ENCODE measurements at regions not wholly inside any gene's neighbourhood (a gene's known extent, or its start where the extent isn't known, plus 50 kb on each side); places are given as distances from the start of the nearest gene placed in this dataset.
"Not testable (repeated sequence)": the region's sequence is repeated elsewhere in the genome, so short reads cannot be mapped to it uniquely, and the experiment has no call there.

GRCh38 chr6:26951211-26951610, 291.7 kb upstream of the ZNF322 start:
- not testable (repeated sequence) for ATAC-seq

DNA sequence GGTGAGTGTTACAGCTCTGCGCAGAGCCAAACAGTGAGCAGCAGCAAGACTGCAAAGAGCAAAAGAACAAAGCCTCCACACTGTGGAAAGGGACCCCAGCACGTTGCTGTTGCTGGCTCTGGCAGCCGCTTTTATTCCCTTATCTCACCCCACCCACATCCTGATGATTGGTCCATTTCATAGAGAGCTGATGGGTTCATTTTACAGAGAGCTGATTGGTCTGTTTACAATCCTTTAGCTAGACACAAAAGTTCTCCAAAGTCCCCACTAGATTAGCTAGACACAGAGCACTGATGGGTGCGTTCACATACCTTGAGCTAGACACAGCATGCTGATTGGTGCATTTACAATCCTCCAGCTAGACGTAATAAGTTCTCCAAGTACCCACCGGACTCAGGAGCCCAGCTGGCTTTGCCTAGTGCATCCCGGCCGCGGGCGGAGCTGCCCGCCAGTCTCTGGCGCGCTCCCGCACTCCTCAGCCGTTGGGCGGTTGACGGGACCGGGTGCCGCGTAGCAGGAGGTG, 291.4 kb upstream of the PRSS16 start:
- not testable (repeated sequence) for ATAC-seq; DNase-seq (ENCODE audit: low spot score)

More at GRCh38 chr6:26951211-26951610, 291.7 kb upstream of the ZNF322 start:
- not testable (repeated sequence) for DNase-seq (ENCODE audit: low spot score)

DNA sequence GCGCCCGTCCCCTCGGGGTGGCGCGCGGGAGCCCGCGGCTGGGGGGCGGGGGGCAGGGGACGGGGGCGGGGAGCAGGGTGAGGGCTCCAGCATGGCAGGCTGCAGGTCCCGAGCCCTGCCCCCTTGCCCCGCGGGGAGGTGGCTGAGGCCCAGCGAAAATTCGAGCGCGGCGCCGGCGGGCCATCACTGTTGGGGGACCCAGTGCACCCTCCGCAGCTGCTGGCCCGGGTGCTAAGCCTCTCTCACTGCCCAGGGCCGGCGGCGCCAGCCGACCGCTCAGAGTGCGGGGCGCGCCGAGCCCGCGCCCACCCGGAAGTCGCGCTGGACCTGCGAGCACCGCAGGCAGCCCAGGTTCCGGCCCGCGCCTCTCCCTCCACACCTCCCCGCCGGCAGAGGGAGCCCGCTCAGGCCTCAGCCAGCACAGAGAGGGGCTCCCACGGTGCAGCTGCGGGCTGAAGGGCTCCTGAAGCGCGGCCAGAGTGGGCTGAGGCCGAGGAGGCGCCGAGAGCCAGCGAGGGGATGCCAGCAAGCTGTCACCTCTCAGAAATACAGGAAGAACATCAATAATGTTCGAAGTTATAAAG, 290.8 kb upstream of the PRSS16 start:
- peak; percentile 85 for ATAC-seq
- DNase-seq (ENCODE audit: low spot score), result peak; percentile 88

DNA sequence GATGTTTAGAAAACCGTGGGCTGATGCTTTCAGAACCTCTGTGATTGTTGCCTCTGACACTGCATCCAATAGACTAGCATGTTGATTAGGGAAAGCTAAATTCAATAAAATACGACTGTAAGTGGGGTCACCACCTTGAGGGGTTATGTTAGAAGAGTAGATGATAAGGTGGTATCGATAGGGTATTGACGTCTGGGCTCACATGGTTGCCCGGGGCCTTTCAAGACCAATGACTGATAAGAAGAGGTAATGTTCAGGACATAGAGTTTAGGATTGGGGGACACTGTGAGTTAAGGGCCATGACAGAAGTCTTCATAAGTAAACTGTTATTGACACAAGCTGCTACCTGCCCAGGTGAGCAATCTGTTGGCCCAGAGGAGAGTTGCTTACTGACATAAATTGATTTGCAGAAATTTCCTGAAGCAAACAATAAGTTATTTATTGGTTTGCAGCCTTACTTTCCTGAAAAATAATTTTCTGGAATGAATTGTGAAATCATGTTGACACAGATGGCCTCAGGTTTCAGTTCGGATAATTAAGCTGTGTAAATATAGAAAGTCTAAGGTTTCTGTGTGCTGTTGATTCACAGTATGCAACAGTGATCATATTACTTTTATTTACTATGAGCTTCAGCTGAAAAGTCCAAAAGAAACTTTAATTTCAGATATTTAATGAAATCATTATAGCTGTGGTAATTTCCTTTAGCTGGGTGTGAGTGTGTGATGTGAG, 289.9 kb upstream of the PRSS16 start:
- DNase-seq (ENCODE audit: low spot score), result peak; percentile 58

DNA sequence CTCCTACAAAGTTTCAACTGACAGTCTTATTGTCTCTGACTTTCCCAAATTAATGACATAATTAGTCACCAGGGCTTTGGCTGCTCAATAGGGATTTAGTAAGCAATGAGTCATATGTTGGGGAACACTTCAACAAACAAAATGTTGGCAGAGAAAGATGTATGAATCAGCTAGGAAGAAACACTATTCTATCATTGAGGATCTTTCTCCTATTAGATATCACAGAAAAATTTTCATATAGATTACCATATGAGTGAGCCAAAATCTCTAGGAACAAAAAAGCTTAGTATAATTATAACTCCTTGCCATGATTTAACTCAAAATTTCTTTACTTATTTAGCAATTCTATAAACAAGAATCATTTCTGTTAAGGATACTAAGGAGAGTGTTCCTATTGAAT, 286.3 kb upstream of the PRSS16 start:
- DNase-seq (ENCODE audit: low spot score), result not testable (repeated sequence)

More for the DNA sequence above, 289.9 kb upstream of the PRSS16 start:
- not testable (repeated sequence) for ATAC-seq

GRCh38 chr6:27002447-27002846, 245.1 kb upstream of the PRSS16 start:
- no peak for ATAC-seq
- no peak for DNase-seq (ENCODE audit: low spot score)

More for the DNA sequence above, 286.3 kb upstream of the PRSS16 start:
- ATAC-seq, result not testable (repeated sequence)

- DNase-seq (ENCODE audit: low spot score) (no peak), ATAC-seq (no peak)
Observed at GRCh38 chr6:27007020-27007419, 240.5 kb upstream of the PRSS16 start.

DNA sequence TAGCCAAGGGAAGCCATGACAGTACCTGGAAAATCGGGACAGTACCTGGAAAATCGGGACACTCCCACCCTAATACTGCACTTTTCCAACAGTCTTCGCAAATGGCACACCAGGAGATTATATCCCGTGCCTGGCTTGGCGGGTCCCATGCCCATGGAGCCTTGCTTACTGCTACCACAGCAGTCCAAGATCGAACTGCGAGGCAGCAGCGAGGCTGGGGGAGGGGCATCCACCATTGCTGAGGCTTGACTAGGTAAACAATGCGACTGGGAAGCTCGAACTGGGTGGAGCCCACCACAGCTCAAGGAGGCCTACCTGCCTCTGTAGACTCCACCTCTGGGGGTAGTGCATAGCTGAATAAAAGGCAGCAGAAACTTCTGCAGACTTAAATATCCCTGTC, 238.9 kb upstream of the PRSS16 start:
- not testable (repeated sequence) for ATAC-seq; DNase-seq (ENCODE audit: low spot score)

- DNase-seq (ENCODE audit: low spot score); ATAC-seq: not testable (repeated sequence)
Observed at GRCh38 chr6:27014053-27014452, 233.4 kb upstream of the PRSS16 start.

GRCh38 chr6:27016689-27017088, 230.8 kb upstream of the PRSS16 start:
- no peak for ATAC-seq
- no peak for DNase-seq (ENCODE audit: low spot score)

DNA sequence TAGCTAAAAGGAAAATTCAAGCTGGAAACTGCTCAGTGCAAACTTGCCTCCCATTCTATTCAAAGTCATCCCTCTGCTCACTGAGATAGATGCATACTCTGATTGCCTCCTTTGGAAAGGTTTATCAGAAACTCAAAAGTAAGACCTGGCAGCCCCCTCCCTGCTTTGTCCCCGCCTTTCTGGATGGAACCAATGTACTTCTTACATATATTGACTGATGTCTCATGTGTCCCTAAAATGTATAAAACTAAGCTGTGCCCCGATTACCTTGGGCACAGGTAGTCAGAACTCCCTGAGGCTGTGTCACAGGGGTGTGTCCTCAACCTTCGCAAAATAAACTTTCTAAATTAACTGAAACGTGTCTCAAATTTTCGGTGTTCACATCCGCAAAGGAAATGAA, 229.1 kb upstream of the PRSS16 start:
- ATAC-seq; DNase-seq (ENCODE audit: low spot score): not testable (repeated sequence)

- DNase-seq (ENCODE audit: low spot score), result peak; percentile 86
- ATAC-seq, result peak; percentile 98
Observed at GRCh38 chr6:27019651-27020552, 227.6 kb upstream of the PRSS16 start.

- ATAC-seq (no peak), DNase-seq (ENCODE audit: low spot score) (no peak)
Observed at GRCh38 chr6:27020553-27020880, 227.0 kb upstream of the PRSS16 start.

- ATAC-seq, result no peak
- no peak for DNase-seq (ENCODE audit: low spot score)
Observed at GRCh38 chr6:27023664-27024063, 223.8 kb upstream of the PRSS16 start.

- DNase-seq (ENCODE audit: low spot score) (no peak), ATAC-seq (no peak)
Observed at GRCh38 chr6:27025351-27025750, 222.2 kb upstream of the PRSS16 start.

GRCh38 chr6:27026361-27026760, 221.1 kb upstream of the PRSS16 start:
- ATAC-seq, result no peak

DNA sequence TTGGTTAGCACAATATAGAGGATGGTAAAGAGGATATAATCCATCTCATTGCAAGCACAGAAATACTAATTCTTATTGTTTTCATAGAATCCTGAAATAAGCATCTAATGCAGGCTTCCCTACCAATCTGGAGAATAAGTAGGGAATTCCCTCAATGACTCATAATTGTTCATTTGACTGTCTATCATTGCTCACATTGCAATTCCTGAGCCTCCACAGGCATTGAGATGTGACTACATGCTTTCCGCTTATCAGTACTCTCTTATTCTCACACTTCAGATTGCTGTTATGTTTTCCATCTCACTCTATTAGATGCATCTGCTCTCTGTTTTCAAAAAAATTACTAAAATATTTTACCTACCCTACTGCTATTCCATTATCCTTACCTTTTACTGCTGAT, 216.2 kb upstream of the PRSS16 start:
- no peak for DNase-seq (ENCODE audit: low spot score)
- ATAC-seq, result no peak

More at GRCh38 chr6:27026361-27026760, 221.1 kb upstream of the PRSS16 start:
- DNase-seq (ENCODE audit: low spot score), result no peak

GRCh38 chr6:27038498-27038897, 209.0 kb upstream of the PRSS16 start:
- ATAC-seq (no peak), DNase-seq (ENCODE audit: low spot score) (no peak)

GRCh38 chr6:27040244-27041042, 207.1 kb upstream of the PRSS16 start:
- no peak for DNase-seq (ENCODE audit: low spot score)
- no peak for ATAC-seq

GRCh38 chr6:27043244-27043643, 204.3 kb upstream of the PRSS16 start:
- ATAC-seq (no peak), DNase-seq (ENCODE audit: low spot score) (no peak)

Measured in left lobe of liver (tissue), 2 donors.